Mesenchymal stem cell (in vitro differentiated cells and primary cell): ENCODE measurements at regions not wholly inside any gene's neighbourhood (a gene's known extent, or its start where the extent isn't known, plus 50 kb on each side); places are given as distances from the start of the nearest gene placed in this dataset.
A peak's percentile ranks its signal among the peaks of the same experiment; 100 is the strongest.

ENCODE experiments used
- DNase-seq: peaks from one replicate; pipeline ENCODE4 v3.0.0-alpha.2; 2013
- H2AFZ ChIP-seq: one replicate; pipeline ENCODE4 v1.6.1; 2013; ENCODE audit warnings: low read depth, mild to moderate bottlenecking, control low read depth, inconsistent platforms, low read length, moderate library complexity
- H2AK5ac ChIP-seq: 2 replicates; pipeline ENCODE4 v1.6.1; 2013; ENCODE audit warnings: low read length, moderate library complexity, mild to moderate bottlenecking, inconsistent platforms; ENCODE audit not compliant: severe bottlenecking
- H2BK120ac ChIP-seq: one replicate; pipeline ENCODE4 v1.6.1; 2013; ENCODE audit warnings: low read depth, mild to moderate bottlenecking, inconsistent platforms, low read length, moderate library complexity
- H2BK12ac ChIP-seq, 2 experiments: one replicate each; pipeline ENCODE4 v1.6.1; 2013; ENCODE audit warnings: inconsistent platforms in 2 of 2, low read length in 2 of 2, mild to moderate bottlenecking in 2 of 2, moderate library complexity in 2 of 2, control low read depth in 1 of 2
- H2BK15ac ChIP-seq: one replicate; pipeline ENCODE4 v1.6.1; 2013; ENCODE audit warnings: mild to moderate bottlenecking, low read depth, inconsistent platforms; ENCODE audit not compliant: poor library complexity, severe bottlenecking
- H2BK5ac ChIP-seq: 2 replicates; pipeline ENCODE4 v1.6.1; 2013; ENCODE audit warnings: low read depth, mild to moderate bottlenecking, low read length, control low read depth, inconsistent platforms; ENCODE audit not compliant: poor library complexity, severe bottlenecking
- H3K14ac ChIP-seq, 2 experiments: one replicate each; pipeline ENCODE4 v1.6.1; 2013; ENCODE audit warnings: inconsistent platforms in 2 of 2, low read length in 2 of 2, control low read depth in 1 of 2, mild to moderate bottlenecking in 1 of 2, moderate library complexity in 1 of 2
- H3K18ac ChIP-seq, 2 experiments: one replicate each; pipeline ENCODE4 v1.6.1; 2013; ENCODE audit warnings: inconsistent platforms in 2 of 2, low read length in 2 of 2, control low read depth in 1 of 2, low read depth in 1 of 2, mild to moderate bottlenecking in 1 of 2
- H3K23ac ChIP-seq, 2 experiments: one replicate each; pipeline ENCODE4 v1.6.1; 2013; ENCODE audit warnings: inconsistent platforms in 2 of 2, low read length in 2 of 2, mild to moderate bottlenecking in 2 of 2, moderate library complexity in 2 of 2, control low read depth in 1 of 2
- H3K27ac ChIP-seq: 2 replicates; pipeline ENCODE4 v1.5.1; 2013; ENCODE audit warnings: mild to moderate bottlenecking, moderate library complexity, low read length, control low read depth, inconsistent platforms; ENCODE audit not compliant: poor library complexity, severe bottlenecking
- H3K27me3 ChIP-seq, 2 experiments: 2 replicates each; pipeline versions ENCODE4 v1.6.1 to v1.7.0; 2013; ENCODE audit warnings: low read length in 2 of 2, mild to moderate bottlenecking in 2 of 2, moderate library complexity in 2 of 2, control low read depth in 1 of 2, inconsistent platforms in 1 of 2; ENCODE audit not compliant: control insufficient read depth in 1 of 2, insufficient read depth in 1 of 2
- H3K36me3 ChIP-seq, 2 experiments: 2 replicates each; pipeline versions ENCODE4 v1.6.1 to v1.7.0; 2013; ENCODE audit warnings: low read length in 2 of 2, control low read depth in 1 of 2, inconsistent platforms in 1 of 2, low read depth in 1 of 2, mild to moderate bottlenecking in 1 of 2; ENCODE audit not compliant: insufficient read depth in 2 of 2, control insufficient read depth in 1 of 2
- H3K4ac ChIP-seq, 2 experiments: one replicate each; pipeline ENCODE4 v1.6.1; 2013; ENCODE audit warnings: inconsistent platforms in 2 of 2, low read length in 2 of 2, mild to moderate bottlenecking in 2 of 2, moderate library complexity in 2 of 2, control low read depth in 1 of 2, low read depth in 1 of 2
- H3K4me1 ChIP-seq: 2 replicates; pipeline ENCODE4 v1.6.1; 2013; ENCODE audit warnings: low read depth, low read length, control low read depth; ENCODE audit not compliant: control insufficient read depth, insufficient read depth
- H3K4me2 ChIP-seq: 2 replicates; pipeline ENCODE4 v1.6.1; 2013; ENCODE audit warnings: low read length, mild to moderate bottlenecking, inconsistent platforms; ENCODE audit not compliant: poor library complexity, severe bottlenecking
- H3K4me3 ChIP-seq, 2 experiments: 2 replicates each; pipeline versions ENCODE4 v1.5.1 to v1.7.0; 2013; ENCODE audit warnings: low read length in 2 of 2, mild to moderate bottlenecking in 2 of 2, control low read depth in 1 of 2, low read depth in 1 of 2; ENCODE audit not compliant: insufficient read depth in 1 of 2
- H3K79me1 ChIP-seq: replicated peaks from 2 replicates; pipeline ENCODE4 v1.6.1; 2013; ENCODE audit warnings: mild to moderate bottlenecking, control low read depth, low read length, inconsistent platforms; ENCODE audit not compliant: poor library complexity, severe bottlenecking
- H3K9ac ChIP-seq: 2 replicates; pipeline ENCODE4 v1.7.0; 2013; ENCODE audit warnings: mild to moderate bottlenecking, low read length, moderate library complexity
- H3K9me3 ChIP-seq: 2 replicates; pipeline ENCODE4 v1.7.0; 2013; ENCODE audit warnings: mild to moderate bottlenecking, low read length; ENCODE audit not compliant: control insufficient read depth
- H4K8ac ChIP-seq: one replicate; pipeline ENCODE4 v1.6.1; 2013; ENCODE audit warnings: inconsistent platforms, mild to moderate bottlenecking, low read length, moderate library complexity
- H4K91ac ChIP-seq: one replicate; pipeline ENCODE4 v1.6.1; 2013; ENCODE audit warnings: mild to moderate bottlenecking, low read length, inconsistent platforms
- WGBS: methylation state at CpG from one replicate; pipeline ENCODE4 v1.1.7; 2013; ENCODE audit warnings: mixed read lengths; 5-methylcytosine and 5-hydroxymethylcytosine counted together

GRCh38 chr11:106238704-106239360, 161.4 kb downstream of the AASDHPPT start:
- H2BK5ac ChIP-seq, result no peak overlapping the region
- H3K9ac ChIP-seq, result no peak overlapping the region
- no peak overlapping the region for H3K18ac ChIP-seq
- DNase-seq, result no peak
- H2AK5ac ChIP-seq, result no peak overlapping the region
- no peak overlapping the region for H2AFZ ChIP-seq
- H3K4ac ChIP-seq, result no peak overlapping the region
- H3K4me2 ChIP-seq, result no peak overlapping the region
- 89% methylated on average over 1 of the region's 1 CpG for WGBS
- no peak overlapping the region for H3K14ac ChIP-seq
- no peak overlapping the region for H4K8ac ChIP-seq
- H2BK15ac ChIP-seq, result no peak overlapping the region
- no peak overlapping the region for H2BK120ac ChIP-seq
- H3K27ac ChIP-seq, result no peak overlapping the region
- no peak overlapping the region for H4K91ac ChIP-seq
- no peak overlapping the region for H3K23ac ChIP-seq
- no peaks in the 10 kb centered on the region for H3K36me3 ChIP-seq
- no peaks in the 10 kb centered on the region for H3K79me1 ChIP-seq
- H3K27me3 ChIP-seq, result no peaks in the 10 kb centered on the region
- no peak overlapping the region for H2BK12ac ChIP-seq
- H3K4me1 ChIP-seq, result no peaks in the 10 kb centered on the region
- no peak overlapping the region for H3K4me3 ChIP-seq
- H3K9me3 ChIP-seq, result no peaks in the 10 kb centered on the region

GRCh38 chr11:106241601-106242257, 164.3 kb downstream of the AASDHPPT start:
- Histone ChIP-seq H3K14ac (no peak overlapping the region), H2AFZ (no peak overlapping the region), H2BK12ac (no peak overlapping the region), H3K23ac (no peak overlapping the region), H3K18ac (no peak overlapping the region), H2BK120ac (no peak overlapping the region), H2AK5ac (no peak overlapping the region), H4K91ac (no peak overlapping the region), H3K4ac (no peak overlapping the region), H3K9ac (no peak overlapping the region), H3K4me2 (no peak overlapping the region), H3K27me3 (no peaks in the 10 kb centered on the region), H3K27ac (no peak overlapping the region), H3K36me3 (no peaks in the 10 kb centered on the region), H3K9me3 (peaks cover 10% of the 10 kb centered on the region), H2BK15ac (no peak overlapping the region), H3K79me1 (no peaks in the 10 kb centered on the region), H4K8ac (no peak overlapping the region), H2BK5ac (no peak overlapping the region), H3K4me3 (no peak overlapping the region), H3K4me1 (no peaks in the 10 kb centered on the region)
- 97% methylated on average over 6 of the region's 6 CpGs for whole genome bisulfite sequencing
- DNase-seq, result no peak

GRCh38 chr11:106242718-106243415, 165.4 kb downstream of the AASDHPPT start:
- Histone ChIP-seq H3K4me2 (no peak overlapping the region), H3K27ac (no peak overlapping the region)

GRCh38 chr11:106246495-106246894, 169.0 kb downstream of the AASDHPPT start:
- Histone ChIP-seq H3K4me1 (no peaks in the 10 kb centered on the region), H2AK5ac (no peak overlapping the region), H3K4me2 (no peak overlapping the region), H4K8ac (no peak overlapping the region), H2BK120ac (no peak overlapping the region), H3K27ac (no peak overlapping the region), H3K36me3 (no peaks in the 10 kb centered on the region), H3K23ac (no peak overlapping the region), H2AFZ (no peak overlapping the region), H2BK12ac (no peak overlapping the region), H3K4me3 (no peak overlapping the region), H2BK15ac (no peak overlapping the region), H3K4ac (no peak overlapping the region), H3K18ac (no peak overlapping the region), H3K14ac (no peak overlapping the region), H4K91ac (no peak overlapping the region), H3K27me3 (no peaks in the 10 kb centered on the region), H3K79me1 (no peaks in the 10 kb centered on the region), H3K9ac (no peak overlapping the region), H3K9me3 (peaks cover 15% of the 10 kb centered on the region), H2BK5ac (no peak overlapping the region)
- 73% methylated on average over 3 of the region's 3 CpGs for WGBS
- no peak for DNase-seq

More at GRCh38 chr11:106242718-106243415, 165.4 kb downstream of the AASDHPPT start:
- peak; percentile 10 for DNase-seq
- Histone ChIP-seq H3K79me1 (no peaks in the 10 kb centered on the region), H2BK12ac (no peak overlapping the region), H3K27me3 (no peaks in the 10 kb centered on the region), H3K9me3 (peaks cover 15% of the 10 kb centered on the region), H3K4me1 (no peaks in the 10 kb centered on the region), H3K36me3 (no peaks in the 10 kb centered on the region), H2AFZ (no peak overlapping the region), H3K4me3 (no peak overlapping the region), H2BK120ac (no peak overlapping the region), H4K8ac (no peak overlapping the region), H2AK5ac (no peak overlapping the region), H3K9ac (no peak overlapping the region), H2BK5ac (no peak overlapping the region), H3K4ac (no peak overlapping the region), H3K23ac (no peak overlapping the region), H3K14ac (no peak overlapping the region), H3K18ac (no peak overlapping the region), H2BK15ac (no peak overlapping the region), H4K91ac (no peak overlapping the region)
- WGBS, result 48% methylated on average over 2 of the region's 2 CpGs
